ENCODE measurements at regions not wholly inside any gene's neighbourhood (a gene's known extent, or its start where the extent isn't known, plus 50 kb on each side); places are given as distances from the start of the nearest gene placed in this dataset.
A peak's percentile ranks its signal among the peaks of the same experiment; 100 is the strongest.

GRCh38 chr2:180115675-180116074 is 108.6 kb upstream of the CWC22 start:
- DNase-seq: no peak
- intact Hi-C loops (cut with DNase I): no loop called here

- DNase-seq: no peak
- intact Hi-C loops (cut with DNase I): no loop called here
Observed at GRCh38 chr2:180115269-180115668, 108.2 kb upstream of the CWC22 start.

- no peak for DNase-seq
- intact Hi-C loops (cut with DNase I): no loop called here
Observed at GRCh38 chr2:180111901-180112300, 104.8 kb upstream of the CWC22 start.

GRCh38 chr2:180110469-180110868 is 103.4 kb upstream of the CWC22 start:
- no peak for DNase-seq
- intact Hi-C loops (cut with DNase I): no loop called here

- no peak for DNase-seq
- intact Hi-C loops (cut with DNase I): no loop called here
Observed at GRCh38 chr2:180101846-180102245, 94.7 kb upstream of the CWC22 start.

GRCh38 chr2:180099308-180099707 is 92.2 kb upstream of the CWC22 start:
- intact Hi-C loops (cut with DNase I): no loop called here
- DNase-seq: no peak

GRCh38 chr2:180085144-180085543 is 78.0 kb upstream of the CWC22 start:
- no peak for DNase-seq
- intact Hi-C loops (cut with DNase I): no loop called here

- intact Hi-C loops (cut with DNase I): no loop called here
- DNase-seq: no peak
Observed at GRCh38 chr2:180077295-180077906, 70.3 kb upstream of the CWC22 start.

- peak in 18 of 42 donors; percentile 5 to 60 (median 25) for DNase-seq
- intact Hi-C loops (cut with DNase I): no loop called here
Observed at GRCh38 chr2:180075870-180076269, 68.8 kb upstream of the CWC22 start.

GRCh38 chr2:180071797-180072196 is 64.7 kb upstream of the CWC22 start:
- no peak for DNase-seq
- intact Hi-C loops (cut with DNase I): no loop called here

- no peak for DNase-seq
- intact Hi-C loops (cut with DNase I): no loop called here
Observed at GRCh38 chr2:180063494-180064092, 56.5 kb upstream of the CWC22 start.

- DNase-seq: no peak
- intact Hi-C loops (cut with DNase I): no loop called here
Observed at GRCh38 chr2:180062178-180062577, 55.1 kb upstream of the CWC22 start.

GRCh38 chr2:180061546-180061945 is 54.4 kb upstream of the CWC22 start:
- intact Hi-C loops (cut with DNase I): no loop called here
- DNase-seq: no peak

GRCh38 chr2:180061085-180061484 is 54.0 kb upstream of the CWC22 start:
- intact Hi-C loops (cut with DNase I): no loop called here
- DNase-seq: no peak

GRCh38 chr2:180058993-180059392 is 51.9 kb upstream of the CWC22 start:
- DNase-seq: no peak
- intact Hi-C loops (cut with DNase I): no loop called here

GRCh38 chr2:180057706-180058412 is 50.8 kb upstream of the CWC22 start:
- intact Hi-C loops (cut with DNase I): no loop called here
- no peak for DNase-seq
